ENCODE measurements at regions not wholly inside any gene's neighbourhood (a gene's known extent, or its start where the extent isn't known, plus 50 kb on each side); places are given as distances from the start of the nearest gene placed in this dataset.

DNA sequence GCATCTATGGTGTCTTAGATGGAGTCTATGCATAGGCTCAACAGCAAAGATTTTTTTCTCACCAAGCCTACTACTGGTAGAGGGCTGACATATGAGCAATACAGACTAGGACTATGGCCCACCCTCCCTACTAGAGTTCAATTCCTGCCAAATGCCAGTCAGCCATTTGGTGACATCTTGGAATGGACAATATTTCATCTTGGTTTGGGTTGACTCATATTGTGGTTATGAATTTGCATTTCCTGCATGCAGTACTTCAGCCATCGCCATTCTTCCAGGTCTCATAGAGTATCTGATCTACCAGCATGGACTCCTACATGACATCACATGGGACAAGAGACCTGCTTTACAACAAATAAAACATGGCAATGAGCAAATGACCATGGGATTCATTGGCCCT lies 778.1 kb upstream of the SOX9 start:
- TF ChIP-seq, protein P1, sequence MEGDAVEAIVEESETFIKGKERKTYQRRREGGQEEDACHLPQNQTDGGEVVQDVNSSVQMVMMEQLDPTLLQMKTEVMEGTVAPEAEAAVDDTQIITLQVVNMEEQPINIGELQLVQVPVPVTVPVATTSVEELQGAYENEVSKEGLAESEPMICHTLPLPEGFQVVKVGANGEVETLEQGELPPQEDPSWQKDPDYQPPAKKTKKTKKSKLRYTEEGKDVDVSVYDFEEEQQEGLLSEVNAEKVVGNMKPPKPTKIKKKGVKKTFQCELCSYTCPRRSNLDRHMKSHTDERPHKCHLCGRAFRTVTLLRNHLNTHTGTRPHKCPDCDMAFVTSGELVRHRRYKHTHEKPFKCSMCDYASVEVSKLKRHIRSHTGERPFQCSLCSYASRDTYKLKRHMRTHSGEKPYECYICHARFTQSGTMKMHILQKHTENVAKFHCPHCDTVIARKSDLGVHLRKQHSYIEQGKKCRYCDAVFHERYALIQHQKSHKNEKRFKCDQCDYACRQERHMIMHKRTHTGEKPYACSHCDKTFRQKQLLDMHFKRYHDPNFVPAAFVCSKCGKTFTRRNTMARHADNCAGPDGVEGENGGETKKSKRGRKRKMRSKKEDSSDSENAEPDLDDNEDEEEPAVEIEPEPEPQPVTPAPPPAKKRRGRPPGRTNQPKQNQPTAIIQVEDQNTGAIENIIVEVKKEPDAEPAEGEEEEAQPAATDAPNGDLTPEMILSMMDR (IDR thresholded peaks at IDR 0.05; ENCODE audit: control extremely low read depth in 1 of 3, insufficient read depth in 1 of 3, low read depth in 1 of 3, low read length in 3 of 3), result no peak
- no peak for TF ChIP-seq FOSL1 (IDR thresholded peaks at IDR 0.05; ENCODE audit: insufficient read depth, low read depth, low read length)
- TF ChIP-seq RAD21 (IDR thresholded peaks at IDR 0.05 in 1 of 2, conservative IDR thresholded peaks at IDR 0.05 in 1 of 2; ENCODE audit: low read depth in 2 of 2, low read length in 2 of 2), result no peak
- no peak for TF ChIP-seq SIN3A (conservative IDR thresholded peaks at IDR 0.05 in 1 of 2, IDR thresholded peaks at IDR 0.05 in 1 of 2; ENCODE audit: low read depth in 1 of 2, low read length in 2 of 2)
- TF ChIP-seq POLR2A (IDR thresholded peaks at IDR 0.05; ENCODE audit: control extremely low read depth in 1 of 2, low read depth in 2 of 2, low read length in 2 of 2), result no peak
- no peak for TF ChIP-seq NRF1 (IDR thresholded peaks at IDR 0.05; ENCODE audit: low read depth, low read length)
